GM12873 (cell line): ENCODE measurements at regions not wholly inside any gene's neighbourhood (a gene's known extent, or its start where the extent isn't known, plus 50 kb on each side); places are given as distances from the start of the nearest gene placed in this dataset.

ENCODE experiments used
- TF ChIP-seq, protein P1 (sequence below): IDR thresholded peaks from 2 replicates; pipeline ENCODE4 v1.5.1; 2012; ENCODE audit warnings: low read depth, mild to moderate bottlenecking, moderate library complexity, low read length, control low read depth; ENCODE audit not compliant: insufficient read depth; ENCODE audit errors: missing control alignments

DNA sequence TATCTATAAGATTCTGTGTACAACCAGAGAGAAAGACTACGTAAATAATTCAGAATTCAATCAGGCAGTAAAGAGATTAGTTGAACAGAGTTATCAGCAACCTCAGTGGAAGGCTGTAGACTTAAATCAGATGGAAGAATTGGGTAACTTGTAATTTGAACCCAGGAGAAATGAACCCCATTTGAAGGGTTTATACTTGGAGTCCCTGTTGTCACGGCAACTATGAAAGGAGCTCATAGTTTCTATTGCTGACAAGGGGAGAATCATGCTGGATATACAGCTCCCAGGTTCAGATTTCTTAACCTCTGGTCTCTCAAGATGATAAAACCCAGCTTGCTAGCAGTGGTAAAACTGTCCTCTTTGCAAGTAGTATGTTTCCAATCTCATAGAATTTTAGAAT is 54.4 kb upstream of the BMP4 start:
- TF ChIP-seq, protein P1, sequence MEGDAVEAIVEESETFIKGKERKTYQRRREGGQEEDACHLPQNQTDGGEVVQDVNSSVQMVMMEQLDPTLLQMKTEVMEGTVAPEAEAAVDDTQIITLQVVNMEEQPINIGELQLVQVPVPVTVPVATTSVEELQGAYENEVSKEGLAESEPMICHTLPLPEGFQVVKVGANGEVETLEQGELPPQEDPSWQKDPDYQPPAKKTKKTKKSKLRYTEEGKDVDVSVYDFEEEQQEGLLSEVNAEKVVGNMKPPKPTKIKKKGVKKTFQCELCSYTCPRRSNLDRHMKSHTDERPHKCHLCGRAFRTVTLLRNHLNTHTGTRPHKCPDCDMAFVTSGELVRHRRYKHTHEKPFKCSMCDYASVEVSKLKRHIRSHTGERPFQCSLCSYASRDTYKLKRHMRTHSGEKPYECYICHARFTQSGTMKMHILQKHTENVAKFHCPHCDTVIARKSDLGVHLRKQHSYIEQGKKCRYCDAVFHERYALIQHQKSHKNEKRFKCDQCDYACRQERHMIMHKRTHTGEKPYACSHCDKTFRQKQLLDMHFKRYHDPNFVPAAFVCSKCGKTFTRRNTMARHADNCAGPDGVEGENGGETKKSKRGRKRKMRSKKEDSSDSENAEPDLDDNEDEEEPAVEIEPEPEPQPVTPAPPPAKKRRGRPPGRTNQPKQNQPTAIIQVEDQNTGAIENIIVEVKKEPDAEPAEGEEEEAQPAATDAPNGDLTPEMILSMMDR = no peak

DNA sequence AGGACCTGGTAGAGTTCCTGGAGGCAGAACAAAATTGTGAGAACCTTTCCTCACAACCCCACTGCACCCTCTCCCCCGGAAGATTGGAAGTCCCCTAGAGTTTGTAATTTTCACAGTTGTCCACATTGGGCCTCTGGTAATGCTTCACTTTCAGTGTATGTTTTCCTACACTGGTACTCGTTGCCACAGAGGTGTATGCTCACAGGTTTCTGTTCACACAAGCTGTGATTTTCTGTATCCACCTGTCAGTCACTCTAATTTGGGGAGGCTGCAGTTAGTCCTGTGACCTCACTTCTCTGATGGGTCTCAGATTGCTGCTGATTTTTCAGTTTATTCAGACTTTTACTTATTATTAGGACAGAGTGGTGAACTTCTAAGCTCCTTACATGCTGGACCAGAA is 66.4 kb upstream of the BMP4 start:
- TF ChIP-seq, protein P1 = no peak

DNA sequence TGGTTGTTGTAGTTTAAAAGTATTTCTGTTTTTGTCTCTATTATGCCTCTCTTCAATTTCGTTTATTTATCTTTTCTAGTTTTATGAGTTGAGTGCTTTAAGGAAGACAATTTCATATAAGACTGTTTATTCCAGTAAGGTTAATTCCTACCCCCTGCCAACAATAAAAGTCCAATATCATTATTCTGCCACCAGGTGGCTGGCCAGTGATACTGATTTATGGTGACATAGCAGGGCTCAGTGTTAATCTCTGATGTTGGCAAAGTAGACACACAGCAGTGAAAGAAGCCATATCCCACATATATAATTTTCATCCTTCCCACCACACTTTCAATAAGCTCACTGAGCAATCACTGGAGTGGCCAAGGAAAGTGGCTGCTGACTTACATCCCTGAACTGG is 69.0 kb upstream of the BMP4 start:
- TF ChIP-seq, protein P1 = peak; percentile 24

DNA sequence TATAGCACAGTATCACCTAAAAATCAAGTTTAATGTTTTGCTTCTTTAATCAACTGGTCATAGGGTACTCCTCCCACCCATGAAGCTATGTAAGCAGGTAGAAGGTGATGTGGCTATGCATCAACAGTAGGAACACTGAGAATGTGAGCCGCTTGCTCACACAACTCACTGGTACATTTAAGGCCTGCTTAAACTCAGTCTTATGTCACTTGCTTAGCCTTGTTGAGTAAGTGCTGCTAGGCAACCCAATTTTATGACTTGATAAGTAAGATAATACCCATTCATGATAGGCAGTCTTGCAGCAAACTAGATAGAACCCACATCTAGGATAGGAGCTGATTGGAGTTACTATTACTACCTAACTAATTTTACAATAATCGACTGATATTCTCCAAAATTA is 70.0 kb upstream of the BMP4 start:
- TF ChIP-seq, protein P1 = no peak

DNA sequence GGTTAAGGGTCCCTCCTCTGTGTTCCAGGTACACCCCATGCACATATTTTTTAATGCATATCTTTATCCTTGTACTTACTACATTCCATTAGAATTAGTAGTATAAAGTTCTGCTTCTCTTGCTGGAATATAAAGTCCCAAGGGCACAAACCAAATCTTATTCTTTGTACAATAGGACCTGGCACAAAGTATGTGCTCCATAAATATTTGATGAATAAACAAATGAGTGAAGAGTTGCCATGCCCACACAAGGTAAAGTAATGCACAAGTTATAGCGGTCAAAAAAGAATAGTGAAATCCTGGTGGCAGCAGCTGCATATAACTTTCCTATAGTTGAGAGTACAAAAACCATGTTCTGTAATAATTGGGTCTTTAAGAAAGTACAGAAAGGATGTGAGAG is 82.1 kb upstream of the BMP4 start:
- TF ChIP-seq, protein P1 = no peak

DNA sequence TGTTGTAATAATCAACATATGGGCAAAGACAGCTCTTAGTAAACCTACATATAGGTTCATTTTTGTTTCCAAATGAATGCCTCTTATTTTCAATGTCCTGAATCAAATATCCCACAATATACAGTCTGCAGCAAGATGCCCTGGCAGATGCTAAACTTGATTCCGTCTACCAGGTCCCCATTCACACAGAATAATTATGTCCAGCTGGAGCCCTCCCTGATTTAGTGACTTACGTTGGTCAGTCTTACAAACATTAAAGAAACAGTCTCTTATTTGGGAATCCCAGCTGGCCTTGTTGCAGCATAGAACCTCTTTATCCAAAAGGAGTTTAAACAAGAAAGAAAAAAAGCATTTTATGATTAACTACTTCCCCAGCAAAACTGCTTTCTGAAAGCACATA is 82.7 kb upstream of the BMP4 start:
- TF ChIP-seq, protein P1 = no peak

DNA sequence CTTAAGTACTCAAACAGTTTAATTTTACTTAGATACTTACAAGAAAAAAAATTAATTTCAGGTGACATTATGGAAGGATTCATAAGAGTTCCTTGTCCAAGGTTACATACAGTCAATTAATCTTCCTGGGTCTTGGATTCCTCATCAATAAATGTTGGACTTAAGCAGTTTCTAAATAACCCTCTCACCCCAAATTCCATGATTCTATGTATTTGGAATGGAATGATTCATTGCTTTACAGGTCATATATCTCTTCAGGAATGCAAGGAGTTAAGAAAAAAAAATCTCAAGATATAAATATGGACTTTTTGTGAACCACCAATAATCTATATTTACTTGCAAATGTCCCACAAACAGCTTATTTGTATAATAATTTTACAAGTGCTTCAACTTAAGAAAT is 84.2 kb upstream of the BMP4 start:
- TF ChIP-seq, protein P1 = no peak
